ENCODE measurements at regions not wholly inside any gene's neighbourhood (a gene's known extent, or its start where the extent isn't known, plus 50 kb on each side); places are given as distances from the start of the nearest gene placed in this dataset.
"Not testable (repeated sequence)": the region's sequence is repeated elsewhere in the genome, so short reads cannot be mapped to it uniquely, and the experiment has no call there.

DNA sequence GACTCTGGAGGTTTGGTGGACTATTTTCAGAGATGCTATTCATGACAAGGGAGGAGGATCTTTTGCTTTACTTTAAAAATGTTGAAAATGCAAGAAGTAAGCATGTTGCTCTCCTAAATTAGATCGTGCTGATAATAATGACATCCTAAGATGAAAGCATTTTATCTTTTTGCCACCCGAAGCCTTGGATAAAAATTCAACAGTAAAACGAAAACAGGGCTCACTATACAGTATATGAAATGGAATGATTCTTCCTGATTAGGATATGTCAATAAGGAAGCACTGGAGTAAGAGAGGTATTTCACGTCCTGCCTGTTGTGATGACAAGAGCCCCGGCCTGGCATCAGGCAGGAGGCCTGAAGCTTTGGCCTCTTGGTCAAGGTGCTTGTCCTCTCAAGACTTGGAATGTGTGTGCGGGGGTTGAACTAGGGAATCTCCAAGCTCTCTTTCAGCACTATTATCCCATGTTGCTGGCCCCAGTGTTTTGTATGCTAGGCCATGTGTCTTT, 306.0 kb downstream of the MTX2 start:
- no peak for DNase-seq

DNA sequence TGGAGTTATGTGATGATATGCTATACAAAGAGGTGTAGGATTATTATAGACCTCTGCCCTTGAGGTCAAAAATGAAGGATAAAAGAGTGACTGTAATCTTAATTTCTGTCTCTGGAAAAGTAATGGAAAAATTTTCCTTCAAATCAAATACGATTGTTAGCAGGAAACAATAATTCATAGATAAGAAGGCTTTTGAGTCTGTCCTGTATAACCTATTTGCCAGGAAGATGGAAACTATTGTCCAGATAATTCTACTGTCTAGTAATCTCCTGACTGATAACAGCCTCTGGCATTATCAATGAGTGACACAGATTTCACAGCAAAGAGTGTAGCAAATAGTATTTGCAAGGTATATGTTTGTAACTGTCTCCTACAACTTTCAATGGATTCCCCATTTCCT, 307.8 kb downstream of the MTX2 start:
- DNase-seq, result no peak

DNA sequence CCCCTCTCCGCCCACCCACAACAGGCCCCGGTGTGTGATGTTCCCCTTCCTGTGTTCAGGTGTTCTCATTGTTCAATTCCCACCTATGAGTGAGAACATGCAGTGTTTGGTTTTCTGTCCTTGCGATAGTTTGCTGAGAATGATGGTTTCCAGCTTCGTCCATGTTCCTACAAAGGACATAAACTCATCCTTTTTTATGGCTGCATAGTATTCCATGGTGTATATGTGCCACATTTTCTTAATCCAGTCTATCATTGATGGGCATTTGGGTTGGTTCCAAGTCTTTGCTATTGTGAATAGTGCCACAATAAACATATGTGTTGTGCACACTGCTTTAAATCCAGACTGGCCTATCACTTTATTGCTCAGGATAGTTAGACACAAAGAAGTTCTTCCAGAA, 309.1 kb downstream of the MTX2 start:
- not testable (repeated sequence) for DNase-seq

DNA sequence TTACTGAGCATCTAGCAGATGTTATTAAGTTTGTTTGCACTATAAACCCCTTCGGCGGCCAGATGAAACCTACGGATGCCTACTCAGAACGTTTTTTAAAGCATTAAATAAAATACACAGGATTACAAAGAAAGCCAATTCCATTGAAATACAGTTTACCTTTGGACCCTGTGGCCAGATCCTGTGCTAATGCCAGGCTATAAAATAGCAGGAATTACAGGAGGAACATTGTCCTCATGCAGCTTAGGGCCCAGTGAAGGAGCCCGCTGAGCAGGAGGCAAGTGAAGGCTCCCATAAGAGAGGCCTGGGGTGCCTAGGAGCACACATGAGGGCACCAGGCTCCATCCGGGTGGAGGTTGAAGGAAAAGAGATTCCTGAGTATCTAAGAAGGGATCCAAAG, 310.4 kb downstream of the MTX2 start:
- DNase-seq, result no peak

DNA sequence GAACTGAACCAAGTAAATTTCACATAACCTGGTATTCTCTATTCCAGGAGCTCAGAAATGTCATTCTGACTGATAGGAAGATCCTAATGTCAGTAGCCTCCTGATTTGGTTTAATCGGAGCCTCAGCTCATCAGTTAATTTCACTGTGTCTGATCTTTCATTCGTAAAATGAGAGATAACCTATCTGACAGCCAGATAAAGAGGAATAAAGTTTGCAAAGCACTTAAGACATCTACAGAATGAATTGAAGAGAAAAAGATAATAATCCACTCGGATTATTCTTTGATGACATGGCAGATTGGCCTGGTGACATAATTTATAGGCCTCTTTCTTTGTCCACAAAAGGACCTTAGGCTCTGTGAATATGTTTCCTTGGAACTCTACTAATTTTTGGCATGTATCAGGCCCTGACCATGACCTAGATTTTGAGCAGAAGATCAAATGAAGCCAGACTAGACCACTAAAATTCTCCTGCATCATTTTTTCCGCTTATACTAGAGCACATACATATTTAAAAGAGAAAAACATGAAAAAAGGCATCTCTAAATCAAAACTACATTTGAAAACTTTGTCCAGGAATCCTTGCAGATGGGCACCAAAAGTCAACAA, 312.4 kb downstream of the MTX2 start:
- DNase-seq, result no peak

DNA sequence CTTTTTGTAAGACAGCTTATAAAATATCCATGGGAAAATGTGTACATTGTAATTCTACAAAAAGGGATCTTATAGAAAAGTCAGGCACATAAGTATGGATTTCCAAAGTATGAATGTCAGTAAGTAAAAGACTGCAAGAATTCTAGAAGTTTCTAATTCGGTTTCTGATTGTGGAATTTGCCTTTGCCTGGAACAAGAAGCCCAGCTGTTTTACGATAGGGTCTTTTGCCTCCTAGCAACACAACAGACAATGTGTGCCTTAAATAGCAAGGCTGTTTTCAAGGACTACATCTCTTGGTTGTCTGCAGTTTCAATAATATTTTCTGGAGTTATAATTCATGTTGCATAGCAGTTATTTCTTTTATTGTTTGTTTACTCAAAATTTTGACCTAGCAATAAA, 312.9 kb downstream of the MTX2 start:
- no peak for DNase-seq

DNA sequence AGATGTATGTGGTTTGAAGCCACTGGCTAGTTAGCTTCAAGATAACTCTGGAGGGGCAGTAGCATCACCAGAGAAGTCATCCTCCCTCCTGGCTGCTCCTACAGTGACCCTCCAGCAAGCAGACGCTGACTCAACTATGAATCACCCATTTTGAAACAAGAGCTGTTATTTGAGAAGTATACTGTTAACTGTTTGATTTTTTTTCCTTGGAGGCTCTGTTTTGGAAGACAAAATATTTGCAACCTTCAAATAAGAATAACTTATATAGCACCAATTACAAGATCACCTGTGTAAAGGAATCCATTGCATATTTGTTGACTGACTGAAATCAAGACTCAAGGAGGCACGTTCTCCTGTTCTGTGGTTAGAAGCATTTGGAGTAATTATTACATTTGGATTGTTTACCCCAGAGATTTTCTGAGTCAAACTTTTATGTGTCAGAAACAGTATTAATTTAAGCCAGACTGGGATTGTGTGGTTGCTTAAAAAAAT, 313.8 kb downstream of the MTX2 start:
- DNase-seq, result no peak

DNA sequence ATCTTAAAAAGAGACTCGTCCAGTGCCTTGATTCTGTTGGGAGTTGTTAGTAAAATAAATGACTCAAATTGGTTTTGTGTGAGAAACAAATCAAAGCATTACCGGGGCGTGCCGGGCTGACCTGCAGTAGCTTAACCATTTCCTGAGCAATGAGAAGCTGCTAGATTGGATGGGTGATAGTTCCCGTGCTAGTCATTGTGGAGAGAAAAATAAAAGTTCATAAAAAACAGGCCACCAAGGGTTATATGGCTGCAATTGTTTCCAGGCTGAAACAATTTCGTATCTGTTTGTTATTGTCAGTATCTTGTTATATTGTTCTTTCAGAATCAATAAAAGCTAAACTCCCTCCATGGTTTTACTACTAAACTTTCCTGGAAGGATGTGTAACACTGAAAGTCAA, 314.4 kb downstream of the MTX2 start:
- DNase-seq, result no peak

DNA sequence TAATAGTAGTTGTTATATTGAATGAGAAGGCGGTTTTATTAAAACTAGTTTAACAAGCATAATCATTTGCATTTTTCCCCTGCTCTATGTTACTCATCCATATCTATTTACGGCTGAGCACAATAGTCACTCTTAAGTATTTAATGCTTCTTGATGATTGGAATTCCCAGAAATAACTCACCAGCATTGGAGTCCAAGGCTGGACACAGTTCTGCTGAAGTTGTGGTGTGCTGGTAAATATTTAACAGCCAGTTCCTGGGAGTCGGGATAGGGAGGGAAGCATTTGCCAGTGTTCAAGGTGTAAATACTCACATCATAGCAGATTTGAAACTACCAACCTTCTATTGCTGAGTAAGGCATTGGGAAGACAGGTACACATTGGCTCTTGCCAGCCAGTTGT, 315.1 kb downstream of the MTX2 start:
- DNase-seq, result no peak

DNA sequence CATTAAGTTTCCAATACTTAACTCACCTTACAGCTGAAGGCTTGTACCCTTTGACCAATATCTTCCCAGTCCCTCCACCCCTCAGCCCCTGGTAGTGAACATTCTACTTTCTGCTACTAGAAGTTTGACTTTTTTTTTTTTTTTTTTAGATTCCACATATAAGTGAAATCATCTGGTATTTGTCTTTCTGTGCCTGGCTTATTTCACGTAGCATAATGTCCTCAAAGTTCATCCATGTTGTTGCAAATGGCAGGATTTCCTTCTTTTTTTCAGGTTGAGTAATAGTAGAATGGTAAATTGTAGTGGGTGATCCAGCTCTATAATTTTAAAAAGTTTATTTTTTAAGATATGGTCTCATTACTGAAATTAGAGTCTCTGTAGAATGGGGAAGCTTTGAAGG, 316.0 kb downstream of the MTX2 start:
- DNase-seq, result no peak

DNA sequence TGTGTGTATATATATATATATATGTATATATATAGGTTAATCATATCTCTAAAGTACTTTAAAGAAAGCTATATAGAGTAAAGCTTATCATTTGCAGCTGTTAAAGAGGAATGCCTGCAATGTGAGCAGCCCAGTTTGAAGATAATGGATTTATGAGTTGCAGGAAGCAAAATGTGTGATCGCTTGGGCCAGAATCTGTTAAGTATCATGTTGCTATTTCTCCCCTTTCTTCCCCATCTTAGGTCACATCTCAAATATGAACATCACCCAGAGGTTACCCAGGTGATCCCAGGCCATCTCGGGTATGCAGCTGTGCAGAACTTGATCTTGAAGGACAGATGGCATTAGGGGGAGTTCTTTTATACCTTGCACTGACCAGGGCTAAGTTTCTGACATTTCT, 316.5 kb downstream of the MTX2 start:
- DNase-seq, result no peak

DNA sequence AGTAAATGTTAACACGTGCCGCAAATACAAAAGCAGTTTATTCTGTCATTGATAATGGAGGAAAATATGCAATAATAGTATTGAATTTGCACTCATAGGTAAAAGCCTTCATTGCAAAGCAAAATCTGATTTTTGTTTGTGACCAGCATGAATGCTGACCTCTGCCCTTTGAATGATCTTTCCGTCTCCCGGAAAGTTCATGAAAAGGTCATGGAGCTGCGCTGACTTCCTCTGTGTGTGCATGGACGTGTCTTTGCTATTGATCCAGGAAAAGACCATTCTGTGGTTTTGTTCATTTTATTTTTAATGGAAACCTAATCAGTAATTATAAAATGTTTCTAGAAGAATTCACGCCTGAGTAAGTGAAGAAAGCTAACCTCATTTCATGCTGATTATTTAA, 320.0 kb downstream of the MTX2 start:
- no peak for DNase-seq

DNA sequence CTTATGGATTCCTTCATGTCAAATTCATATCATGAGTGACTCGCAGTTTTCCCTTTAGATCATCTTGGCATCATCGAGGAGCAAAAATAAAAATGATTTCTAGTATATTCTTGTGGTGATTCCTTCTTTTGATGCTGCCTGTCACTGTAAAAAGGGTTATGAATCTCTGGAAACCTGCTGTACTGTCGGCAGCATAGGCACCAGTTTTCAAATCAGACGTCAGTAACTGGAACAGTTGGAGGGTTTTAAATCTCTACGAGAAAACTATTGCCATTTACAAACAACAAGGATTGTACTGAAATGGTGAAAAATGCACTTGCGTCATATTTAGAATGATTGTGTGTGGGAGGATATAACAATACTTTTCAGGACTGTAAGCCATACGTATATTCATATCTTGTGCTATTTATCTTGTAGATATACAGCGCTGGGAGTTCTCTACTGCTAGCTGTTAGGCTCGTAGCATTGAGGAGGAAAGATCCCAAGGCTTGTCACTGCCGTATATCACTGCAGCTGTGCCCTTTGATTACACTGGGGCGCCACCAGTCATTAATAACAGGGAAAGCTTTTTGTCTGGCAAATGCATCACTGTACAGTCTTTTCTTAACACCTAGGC, 320.7 kb downstream of the MTX2 start:
- DNase-seq, result no peak

DNA sequence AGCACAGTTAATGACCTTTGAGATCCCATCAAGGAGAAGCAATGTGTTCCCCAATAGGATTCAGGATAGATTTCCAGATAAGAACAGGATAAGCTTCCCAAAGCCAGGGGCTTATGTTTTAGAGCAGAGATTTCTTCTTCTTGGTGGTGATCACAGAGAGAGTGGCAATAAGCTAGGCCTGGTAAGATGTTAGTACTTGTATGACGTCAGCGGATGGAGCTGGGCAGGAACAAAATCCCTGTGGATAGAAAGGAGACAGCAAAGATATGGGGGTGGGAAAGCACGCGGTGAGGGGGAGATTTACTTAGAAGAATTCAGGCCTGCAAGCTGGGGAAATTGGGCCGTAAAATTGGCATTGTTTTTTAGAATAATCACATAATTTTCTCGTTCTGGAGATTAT, 323.0 kb downstream of the MTX2 start:
- no peak for DNase-seq

DNA sequence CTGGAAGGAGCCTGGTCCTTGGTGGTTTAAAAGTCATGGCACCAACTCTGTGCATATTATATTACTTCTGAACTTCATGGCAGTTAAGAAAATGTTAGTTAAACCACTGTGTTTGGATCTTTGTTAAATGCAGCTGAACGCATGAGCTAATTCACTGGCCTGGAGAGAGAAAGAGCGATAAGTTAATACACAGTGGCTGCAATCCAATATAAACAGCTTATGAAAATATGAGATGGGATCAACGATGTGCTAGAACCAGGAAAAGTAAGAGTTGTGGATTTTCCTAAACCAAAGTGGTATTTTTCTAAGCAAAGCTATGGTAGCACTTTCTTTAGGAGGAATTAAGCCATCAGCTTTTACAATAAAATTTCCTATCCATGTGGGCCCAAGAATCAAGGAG, 326.7 kb downstream of the MTX2 start:
- DNase-seq, result no peak

DNA sequence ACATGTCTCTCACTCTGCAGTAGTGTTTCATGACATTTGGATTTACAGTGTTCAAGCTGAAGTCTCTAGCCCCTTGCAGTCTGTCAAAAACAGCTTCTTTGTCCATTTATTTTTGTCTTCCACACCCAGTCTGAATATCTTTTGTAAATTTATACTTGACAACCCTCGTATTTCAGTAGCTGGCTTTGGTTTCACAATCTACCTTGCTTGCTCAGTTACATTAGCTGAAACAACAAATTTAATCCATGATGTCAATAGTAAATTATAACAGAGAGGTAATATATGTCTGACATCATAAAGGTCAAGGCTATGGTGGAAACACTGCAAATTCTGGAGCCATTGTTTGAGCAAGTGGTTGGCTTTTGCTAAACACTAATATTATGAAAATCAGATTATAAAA, 328.7 kb downstream of the MTX2 start:
- no peak for DNase-seq

DNA sequence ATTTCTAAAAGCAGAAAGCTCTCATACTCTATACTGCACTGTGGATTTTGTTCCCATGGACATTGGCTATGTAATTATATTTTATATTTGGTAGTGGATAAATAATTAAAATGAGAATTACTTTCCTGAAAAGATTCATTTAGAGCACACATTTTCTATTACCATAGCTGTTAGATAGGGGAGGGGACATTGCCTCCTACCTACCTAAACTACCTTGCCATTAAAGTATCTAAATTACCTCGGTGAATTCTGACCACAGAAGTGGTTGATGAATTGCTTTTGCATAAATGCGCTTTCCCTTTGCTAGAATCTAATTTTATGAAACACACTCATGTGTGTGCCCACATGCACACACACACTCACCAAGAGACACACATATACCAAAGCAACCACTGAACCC, 329.1 kb downstream of the MTX2 start:
- no peak for DNase-seq

DNA sequence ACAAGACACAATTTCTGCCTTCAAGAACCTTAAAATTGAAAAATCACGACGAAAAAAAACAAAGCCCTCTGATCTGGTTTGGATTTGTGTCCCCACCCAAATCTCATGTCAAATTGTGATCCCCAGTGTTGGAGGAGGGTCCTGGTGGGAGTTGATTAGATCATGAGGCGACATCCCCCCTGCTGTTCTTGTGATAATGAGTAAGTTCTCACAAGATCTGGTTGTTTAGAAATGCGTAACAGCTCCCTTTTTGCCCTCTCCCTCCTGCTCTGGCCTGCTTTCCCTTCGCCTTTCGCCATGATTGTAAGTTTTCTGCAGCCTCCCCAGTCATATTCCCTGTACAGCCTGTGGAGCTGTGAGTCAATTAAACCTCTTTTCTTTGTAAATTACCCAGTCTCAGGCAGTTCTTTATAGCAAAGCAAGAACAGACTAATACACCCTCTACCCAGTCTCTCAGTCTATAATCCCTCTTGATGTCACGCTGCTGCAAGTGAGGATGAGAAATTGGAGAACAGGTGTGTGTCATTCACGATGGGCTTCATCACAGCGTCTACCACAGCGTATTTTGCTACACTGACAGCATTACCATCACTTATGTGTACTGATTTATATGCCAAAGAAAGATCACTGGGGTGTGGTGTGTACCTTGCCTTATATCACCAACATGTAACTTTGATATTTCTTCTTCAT, 330.7 kb downstream of the MTX2 start:
- no peak for DNase-seq

DNA sequence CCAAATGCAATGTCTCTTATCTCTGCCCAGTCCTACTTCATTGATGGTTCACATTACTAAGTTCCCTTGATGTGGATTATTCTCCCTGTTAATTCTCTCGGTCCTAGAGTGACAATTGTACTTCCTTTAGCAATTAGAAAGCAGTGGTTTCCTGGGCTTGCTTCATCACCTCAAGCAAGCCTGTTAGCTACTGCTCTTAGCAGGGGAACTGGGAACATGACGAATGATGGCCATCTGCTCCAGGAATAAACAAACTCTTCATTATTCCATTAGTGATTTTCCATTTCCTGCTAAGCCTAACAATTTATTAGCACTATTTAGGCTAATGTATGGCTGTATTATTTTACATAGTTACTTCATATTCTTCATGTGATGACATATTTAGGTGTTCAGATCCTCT, 331.8 kb downstream of the MTX2 start:
- DNase-seq, result no peak

DNA sequence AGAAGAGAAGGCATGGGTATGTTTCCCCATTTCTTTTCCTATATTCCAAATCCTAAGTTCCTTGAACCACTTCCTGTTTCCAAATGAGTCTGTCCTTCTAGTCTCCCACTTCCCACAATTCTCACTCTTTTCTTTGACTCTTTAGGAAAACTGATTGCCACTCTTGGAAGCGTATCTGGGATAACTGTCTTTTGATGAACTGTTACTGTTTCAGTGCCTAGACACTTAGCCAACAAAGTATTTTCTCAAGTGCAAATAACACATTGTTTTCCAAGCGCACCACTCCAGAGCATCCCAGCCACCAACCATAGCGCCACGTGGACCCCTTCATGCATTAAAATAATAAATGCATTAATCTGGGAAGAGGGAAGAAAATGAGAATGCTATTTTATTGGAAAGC, 342.8 kb downstream of the MTX2 start:
- no peak for DNase-seq

DNA sequence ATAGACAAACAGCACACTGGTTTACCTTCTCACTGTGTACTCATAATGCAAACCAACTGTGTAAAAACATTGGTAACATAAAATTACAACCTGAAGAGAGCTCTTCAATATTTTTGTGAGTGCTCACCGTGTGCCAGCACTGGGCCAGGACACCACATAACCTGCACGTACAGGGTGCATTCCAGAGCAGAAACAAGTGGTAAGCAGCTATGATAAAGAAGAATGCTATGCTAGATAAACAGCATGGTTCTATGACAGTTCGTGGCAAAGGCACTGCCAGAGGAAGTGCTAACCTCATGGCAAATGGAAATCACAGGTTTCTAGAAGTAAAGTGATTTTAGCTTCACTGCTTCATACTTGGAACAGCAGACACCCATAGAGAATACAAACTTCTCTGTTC, 343.5 kb downstream of the MTX2 start:
- no peak for DNase-seq

DNA sequence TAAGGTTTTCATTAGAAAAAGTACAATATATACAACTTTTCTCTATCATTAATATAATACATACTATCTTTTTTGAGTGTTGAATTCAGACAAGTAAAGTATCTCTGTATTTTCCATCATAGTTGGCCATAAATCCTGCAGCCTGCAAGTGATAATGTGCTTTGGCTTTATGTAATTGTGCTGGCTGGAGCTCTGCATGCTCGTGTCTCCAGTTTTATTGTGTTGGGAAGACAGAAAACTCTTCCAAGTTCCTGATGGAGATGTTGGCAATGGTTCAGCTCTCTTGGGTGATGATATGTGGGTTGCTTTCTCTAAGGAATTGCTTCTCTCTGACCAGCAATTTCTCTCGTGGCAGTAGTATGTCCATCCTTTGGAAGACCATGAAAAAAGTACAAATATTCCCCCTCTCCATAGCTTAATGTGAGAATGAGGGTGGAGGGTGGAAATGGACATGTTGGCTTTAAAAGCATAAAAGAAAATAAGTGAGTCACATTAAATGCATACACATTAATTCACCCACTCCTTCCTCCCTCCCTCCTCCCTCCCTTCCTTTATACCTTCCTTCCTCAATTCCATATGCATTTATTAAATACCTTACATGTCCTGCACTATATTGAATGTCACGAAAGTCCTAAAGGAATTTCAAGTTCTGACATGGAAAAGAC, 344.2 kb downstream of the MTX2 start:
- DNase-seq, result peak; percentile 6

DNA sequence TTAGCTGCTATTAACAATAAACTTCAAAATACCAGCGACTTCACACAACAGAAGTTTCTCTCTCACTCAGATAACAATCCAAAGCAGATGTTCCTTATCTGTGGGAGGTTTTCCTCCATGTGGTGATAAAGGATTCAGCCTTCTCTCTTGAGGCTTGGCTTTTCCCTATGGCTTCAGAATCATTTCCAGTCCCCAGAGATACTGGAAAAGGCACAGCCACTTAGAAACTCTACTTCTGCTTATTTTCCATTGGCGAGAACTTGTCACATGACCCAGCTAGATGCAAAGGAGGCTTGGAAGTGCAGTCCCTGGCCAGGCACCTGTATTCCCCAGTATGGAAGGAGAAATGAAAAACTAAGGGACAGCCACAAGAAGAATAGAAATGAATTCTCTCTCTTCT, 344.8 kb downstream of the MTX2 start:
- DNase-seq, result no peak

DNA sequence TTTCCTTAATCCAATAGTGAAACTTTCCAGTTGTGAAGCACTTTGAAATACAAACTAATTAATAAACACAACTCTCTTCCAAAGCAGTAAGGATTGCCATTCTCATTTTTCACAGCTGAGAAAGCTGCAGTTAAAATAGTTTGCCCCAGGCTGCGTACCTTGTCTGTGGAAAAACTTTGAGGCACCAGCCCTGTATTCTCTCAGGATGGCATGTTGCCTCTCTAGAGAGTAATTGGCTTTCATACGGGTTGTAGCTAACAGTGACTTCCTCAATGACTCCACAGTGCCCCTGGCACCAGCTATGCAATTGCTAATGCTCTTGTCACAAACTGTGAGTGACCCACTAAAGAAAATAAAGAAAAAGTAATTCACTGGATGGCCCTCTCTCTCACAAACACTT, 345.7 kb downstream of the MTX2 start:
- DNase-seq, result no peak
